HG03354 (cell line): ENCODE measurements at regions not wholly inside any gene's neighbourhood (a gene's known extent, or its start where the extent isn't known, plus 50 kb on each side); places are given as distances from the start of the nearest gene placed in this dataset.
"Not testable (repeated sequence)": the region's sequence is repeated elsewhere in the genome, so short reads cannot be mapped to it uniquely, and the experiment has no call there.

ENCODE experiments used
- ATAC-seq: cut with Tn5 transposase; IDR thresholded peaks from one replicate; pipeline ENCODE4 v1.9.1; 2021; ENCODE audit warnings: mild to moderate bottlenecking; ENCODE audit not compliant: unreplicated experiment, poor library complexity, severe bottlenecking

GRCh38 chr6:167686204-167686893 lies 140.4 kb upstream of the AFDN start:
- no peak for ATAC-seq

- no peak for ATAC-seq
These were observed 139.5 kb upstream of the AFDN start for GRCh38 chr6:167687116-167687725.

- no peak for ATAC-seq
These were observed 138.6 kb upstream of the AFDN start for GRCh38 chr6:167688123-167688522.

GRCh38 chr6:167689278-167689677 lies 137.4 kb upstream of the AFDN start:
- ATAC-seq: no peak

GRCh38 chr6:167689751-167690150 lies 137.0 kb upstream of the AFDN start:
- no peak for ATAC-seq

- ATAC-seq: not testable (repeated sequence)
These were observed 136.4 kb upstream of the AFDN start for GRCh38 chr6:167690167-167690922.

- no peak for ATAC-seq
These were observed 135.8 kb upstream of the AFDN start for GRCh38 chr6:167690931-167691330.

GRCh38 chr6:167691533-167692312 lies 135.0 kb upstream of the AFDN start:
- no peak for ATAC-seq

- ATAC-seq: not testable (repeated sequence)
These were observed 133.2 kb upstream of the AFDN start for GRCh38 chr6:167693478-167693877.

- ATAC-seq: no peak
These were observed 130.9 kb upstream of the AFDN start for GRCh38 chr6:167695831-167696230.

GRCh38 chr6:167696296-167696695 lies 130.4 kb upstream of the AFDN start:
- no peak for ATAC-seq

GRCh38 chr6:167697316-167697715 lies 129.4 kb upstream of the AFDN start:
- ATAC-seq: no peak

- ATAC-seq: no peak
These were observed 128.2 kb upstream of the AFDN start for GRCh38 chr6:167698540-167698939.

- ATAC-seq: peak; percentile 94
These were observed 127.4 kb upstream of the AFDN start for GRCh38 chr6:167699141-167699931.

- no peak for ATAC-seq
These were observed 126.5 kb upstream of the AFDN start for GRCh38 chr6:167700199-167700598.

GRCh38 chr6:167701010-167701409 lies 125.7 kb upstream of the AFDN start:
- ATAC-seq: no peak

GRCh38 chr6:167702241-167702827 lies 124.4 kb upstream of the AFDN start:
- no peak for ATAC-seq

- ATAC-seq: no peak
These were observed 123.4 kb upstream of the AFDN start for GRCh38 chr6:167703347-167703746.

- ATAC-seq: no peak
These were observed 122.9 kb upstream of the AFDN start for GRCh38 chr6:167703781-167704180.
